Fibroblast of mammary gland (primary cell): ENCODE measurements at regions not wholly inside any gene's neighbourhood (a gene's known extent, or its start where the extent isn't known, plus 50 kb on each side); places are given as distances from the start of the nearest gene placed in this dataset.

Source experiments
- DNase-seq: peaks from one replicate; pipeline ENCODE4 v3.0.0-alpha.2; 2010; ENCODE audit warnings: low read depth
- H3K4me3 ChIP-seq: 2 replicates; pipeline ENCODE4 v1.5.1; 2011; ENCODE audit warnings: low read depth, mild to moderate bottlenecking, low read length, moderate library complexity; ENCODE audit not compliant: control insufficient read depth
- CTCF ChIP-seq: conservative IDR thresholded peaks from 2 replicates; pipeline ENCODE4 v1.5.1; 2011; ENCODE audit warnings: low read depth, low read length, inconsistent platforms; ENCODE audit not compliant: control insufficient read depth, insufficient read depth

DNA sequence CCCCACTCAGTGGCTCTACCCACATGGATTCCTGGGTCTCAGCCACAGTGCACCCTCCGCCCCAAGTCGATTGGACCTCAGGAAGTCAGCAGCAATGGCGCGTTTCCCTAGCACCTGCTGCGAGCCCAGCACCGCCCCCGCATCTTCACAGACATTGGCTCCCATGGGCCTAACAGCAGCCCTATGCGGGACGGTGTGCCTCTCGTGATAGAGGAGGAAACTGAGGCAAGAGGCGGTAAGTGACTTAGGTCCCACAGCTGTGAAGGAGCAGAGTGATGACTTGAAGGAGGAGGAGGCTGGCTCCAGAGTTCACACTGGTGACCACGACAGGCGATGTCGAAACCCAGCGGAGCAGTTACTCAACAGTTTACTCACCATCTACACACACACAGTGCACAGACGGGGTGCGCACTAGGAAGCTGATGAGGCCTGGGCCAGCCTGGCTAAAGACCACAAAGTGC, 104.5 kb upstream of the SOX1 start:
- no peak for TF ChIP-seq CTCF
- H3K4me3 ChIP-seq = no peak overlapping the region
- DNase-seq = no peak

- H3K4me3 ChIP-seq = no peak overlapping the region
- no peak for DNase-seq
- no peak for TF ChIP-seq CTCF
Observed at GRCh38 chr13:111963031-111963430, 103.9 kb upstream of the SOX1 start.

GRCh38 chr13:111964411-111965035, 102.4 kb upstream of the SOX1 start:
- no peak for DNase-seq
- TF ChIP-seq CTCF = no peak
- no peak overlapping the region for H3K4me3 ChIP-seq

DNA sequence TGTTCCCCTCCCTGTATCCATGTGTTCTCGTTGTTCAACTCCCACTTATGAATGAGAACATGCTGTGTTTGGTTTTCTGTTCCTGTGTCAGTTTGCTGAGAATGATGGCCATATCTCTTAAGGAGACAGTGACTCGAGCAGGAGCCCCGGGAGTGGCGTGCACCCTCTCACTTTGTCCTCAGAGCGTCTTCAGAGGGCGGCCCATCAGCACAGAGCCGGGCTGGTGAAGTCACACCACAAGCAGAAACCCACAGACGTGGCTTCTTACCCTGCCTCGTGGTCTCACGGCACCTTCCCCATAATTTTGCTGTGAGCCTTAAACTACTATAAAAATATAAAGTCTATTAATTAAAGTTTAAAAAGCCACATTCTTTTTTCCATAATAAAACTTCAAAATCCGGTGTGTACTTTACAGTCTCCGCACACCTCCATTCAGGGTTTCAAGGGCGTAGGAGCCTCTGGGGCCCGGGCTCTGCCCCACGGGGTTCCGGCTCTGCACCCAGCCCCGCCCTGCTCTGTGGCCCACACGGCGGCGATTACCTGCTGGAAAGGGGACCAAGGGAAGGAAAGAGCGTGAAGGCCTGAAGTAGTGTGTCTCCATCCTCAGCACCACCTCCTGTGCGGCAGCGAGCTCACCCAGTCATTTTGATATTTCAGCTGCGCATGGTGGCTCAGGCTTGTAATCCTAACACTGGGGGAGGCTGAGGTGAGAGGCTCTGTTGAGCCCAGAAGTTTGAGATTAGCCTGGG, 101.3 kb upstream of the SOX1 start:
- no peak for TF ChIP-seq CTCF
- DNase-seq = no peak
- no peak overlapping the region for H3K4me3 ChIP-seq

- DNase-seq = no peak
- TF ChIP-seq CTCF = no peak
- H3K4me3 ChIP-seq = no peak overlapping the region
Observed at GRCh38 chr13:111966933-111967332, 100.0 kb upstream of the SOX1 start.

GRCh38 chr13:111967572-111968201, 99.3 kb upstream of the SOX1 start:
- no peak for DNase-seq
- H3K4me3 ChIP-seq = no peak overlapping the region
- TF ChIP-seq CTCF = no peak
